ENCODE measurements at regions not wholly inside any gene's neighbourhood (a gene's known extent, or its start where the extent isn't known, plus 50 kb on each side); places are given as distances from the start of the nearest gene placed in this dataset.

DNA sequence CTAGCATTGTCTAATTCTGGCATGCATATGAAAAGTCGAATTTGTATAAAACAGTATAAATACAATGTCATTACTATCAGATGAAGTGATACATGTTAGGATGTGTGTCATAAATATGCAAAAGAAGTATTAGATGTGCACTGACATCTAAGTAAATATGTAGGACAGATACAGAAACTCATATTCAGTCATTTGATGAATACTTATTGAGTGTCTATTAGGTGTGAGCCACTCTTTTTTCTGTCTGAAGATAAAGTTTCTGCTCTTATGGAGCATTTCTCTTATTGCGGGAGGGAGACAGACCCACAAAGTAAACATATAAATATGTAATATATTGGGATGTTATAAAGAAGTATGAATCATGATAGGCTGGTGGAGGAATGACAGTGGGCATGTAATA lies 426.6 kb upstream of the B3GALT2 start:
- TF ChIP-seq, protein P1, sequence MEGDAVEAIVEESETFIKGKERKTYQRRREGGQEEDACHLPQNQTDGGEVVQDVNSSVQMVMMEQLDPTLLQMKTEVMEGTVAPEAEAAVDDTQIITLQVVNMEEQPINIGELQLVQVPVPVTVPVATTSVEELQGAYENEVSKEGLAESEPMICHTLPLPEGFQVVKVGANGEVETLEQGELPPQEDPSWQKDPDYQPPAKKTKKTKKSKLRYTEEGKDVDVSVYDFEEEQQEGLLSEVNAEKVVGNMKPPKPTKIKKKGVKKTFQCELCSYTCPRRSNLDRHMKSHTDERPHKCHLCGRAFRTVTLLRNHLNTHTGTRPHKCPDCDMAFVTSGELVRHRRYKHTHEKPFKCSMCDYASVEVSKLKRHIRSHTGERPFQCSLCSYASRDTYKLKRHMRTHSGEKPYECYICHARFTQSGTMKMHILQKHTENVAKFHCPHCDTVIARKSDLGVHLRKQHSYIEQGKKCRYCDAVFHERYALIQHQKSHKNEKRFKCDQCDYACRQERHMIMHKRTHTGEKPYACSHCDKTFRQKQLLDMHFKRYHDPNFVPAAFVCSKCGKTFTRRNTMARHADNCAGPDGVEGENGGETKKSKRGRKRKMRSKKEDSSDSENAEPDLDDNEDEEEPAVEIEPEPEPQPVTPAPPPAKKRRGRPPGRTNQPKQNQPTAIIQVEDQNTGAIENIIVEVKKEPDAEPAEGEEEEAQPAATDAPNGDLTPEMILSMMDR (IDR thresholded peaks at IDR 0.05; ENCODE audit: poor library complexity) = no peak
- no peak for TF ChIP-seq EZH2 (IDR thresholded peaks at IDR 0.05; ENCODE audit: borderline replicate concordance)
- TF ChIP-seq EZH2phosphoT487 (IDR thresholded peaks at IDR 0.05; ENCODE audit: low read depth, severe bottlenecking, unreplicated experiment) = no peak
